Heart right ventricle (tissue), 16 donors: ENCODE measurements at regions not wholly inside any gene's neighbourhood (a gene's known extent, or its start where the extent isn't known, plus 50 kb on each side); places are given as distances from the start of the nearest gene placed in this dataset.

Experiments used
- ATAC-seq, 8 donors: fragments of 200-7000 bp; cut with Tn5 transposase; one replicate each; pipeline ENCODE4 v1.9.1; 2020; ENCODE audit warnings: mild to moderate bottlenecking in 8 of 8, moderate library complexity in 8 of 8, moderate number of reproducible peaks in 1 of 8
- DNase-seq, 2 donors: peaks; one replicate each; pipeline ENCODE4 v3.0.0-alpha.2; 2020
- H3K27ac ChIP-seq, 10 donors: fragments of 200-600 bp; sonication (generic) in 2 of 10; one replicate each; pipeline versions ENCODE4 v1.5.0 to v1.8.0; 2020 to 2022; ENCODE audit warnings: mild to moderate bottlenecking in 3 of 10
- H3K27me3 ChIP-seq, 7 donors: fragments of 200-600 bp; one replicate each; pipeline ENCODE4 v1.8.0; 2021 to 2022; ENCODE audit warnings: mild to moderate bottlenecking in 2 of 7
- H3K36me3 ChIP-seq, 9 donors: fragments of 200-600 bp; sonication (generic) in 1 of 9; one replicate each; pipeline versions ENCODE4 v1.5.0 to v1.8.0; 2020 to 2022; ENCODE audit warnings: mild to moderate bottlenecking in 2 of 9
- H3K4me1 ChIP-seq, 9 donors: fragments of 200-600 bp; sonication (generic) in 1 of 9; one replicate each; pipeline versions ENCODE4 v1.5.0 to v1.8.0; 2020 to 2022; ENCODE audit warnings: mild to moderate bottlenecking in 4 of 9
- H3K4me3 ChIP-seq, 10 donors: fragments of 200-600 bp; sonication (generic) in 2 of 10; one replicate each; pipeline versions ENCODE4 v1.5.0 to v1.8.0; 2020 to 2022; ENCODE audit warnings: mild to moderate bottlenecking in 7 of 10, moderate library complexity in 2 of 10
- H3K9me3 ChIP-seq, 11 donors: fragments of 200-600 bp in 10 of 11; sonication (generic) in 2 of 11; one replicate each; pipeline versions ENCODE4 v1.5.0 to v1.8.0; 2013 to 2022; ENCODE audit warnings: mild to moderate bottlenecking in 2 of 11, control low read depth in 1 of 11, moderate library complexity in 1 of 11
- WGBS, 2 donors: extraction: QIAGEN DNeasy Blood & Tissue Kit; methylation state at CpG; one replicate each; pipeline ENCODE4 v1.1.7; 2013; ENCODE audit warnings: inconsistent platforms in 1 of 2; 5-methylcytosine and 5-hydroxymethylcytosine counted together
- intact Hi-C, 10 donors: fragments of 100-400 bp; cut with DNase I; formaldehyde crosslinking; loops; one replicate each; pipeline versions ENCODE4 v1.11.1 to v1.14.2; 2022
- TF ChIP-seq, protein P1 (sequence below), 9 donors: fragments of 200-600 bp; sonication (generic) in 2 of 9; IDR thresholded peaks; one replicate each; pipeline versions ENCODE4 v1.5.0 to v1.8.0; 2021 to 2022; ENCODE audit warnings: antibody characterized with exemption in 9 of 9, mild to moderate bottlenecking in 5 of 9, moderate library complexity in 1 of 9
- donor health status: Arrhythmogenic right ventricular cardiomyopathy.
- donor health status: ischemic (EF 13 %, LVEDD 7.1; RV severe dilation, severe dysfunction).
- donor health status: healthy with polysubstance abuse.
- donor health status: DM: no; HTN: yes; CAD: no.
- donor health status: DM: no; HTN: no; CAD: no.
- donor health status: ischemic (EF 25% LVEDD 6.9; RV normal size, moderate dysfunction).
- donor health status: ischemic (EF 25% LVEDD 5.7; RV mildly dilated, moderate dysfunction).
- donor health status: healthy.
- donor health status: DM: yes; HTN: yes; CAD: no.
- donor health status: Ischemic cardiomyopathy.
- donor health status: ischemic (EF 35%, LVEDD 5.7; RV mildly dilated, moderate dysfunction).
- donor health status: nonischemic (EF 11% LVEDD 7.7; RV severe dilation, severe dysfunction).
- donor health status: DM: yes; HTN: yes; CAD: no.
- donor health status: PGD.
- donor health status: ischemic (EF 29% LVEDD 5.4; RV normal size, mild dysfunction).
- donor health status: nonischemic (EF 23%, LVEDD 6.1; RV moderate dilation, normal function).

DNA sequence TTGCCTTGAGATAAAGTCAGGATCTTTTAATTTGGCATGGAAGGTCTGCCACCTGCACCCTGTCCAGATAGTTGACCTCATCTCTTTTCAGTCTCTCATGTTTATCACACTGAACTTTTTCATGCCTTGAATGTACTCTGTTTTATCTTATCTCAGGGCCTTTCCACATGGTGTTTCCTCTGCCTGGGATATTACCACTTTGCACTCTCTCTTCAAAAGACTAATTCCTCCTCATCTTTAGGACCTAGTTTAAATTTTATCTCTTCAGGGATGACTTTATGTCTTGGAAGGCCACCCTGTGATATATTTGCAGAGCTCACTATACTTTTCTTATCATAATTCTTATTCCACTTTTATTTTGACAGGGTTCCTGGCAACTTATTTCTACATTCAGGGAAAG, 150.0 kb downstream of the DNAJB9 start:
- no peaks in the 10 kb centered on the region for H3K9me3 ChIP-seq
- no peak overlapping the region for H3K27ac ChIP-seq
- intact Hi-C loops: no loop called here
- TF ChIP-seq, protein P1, sequence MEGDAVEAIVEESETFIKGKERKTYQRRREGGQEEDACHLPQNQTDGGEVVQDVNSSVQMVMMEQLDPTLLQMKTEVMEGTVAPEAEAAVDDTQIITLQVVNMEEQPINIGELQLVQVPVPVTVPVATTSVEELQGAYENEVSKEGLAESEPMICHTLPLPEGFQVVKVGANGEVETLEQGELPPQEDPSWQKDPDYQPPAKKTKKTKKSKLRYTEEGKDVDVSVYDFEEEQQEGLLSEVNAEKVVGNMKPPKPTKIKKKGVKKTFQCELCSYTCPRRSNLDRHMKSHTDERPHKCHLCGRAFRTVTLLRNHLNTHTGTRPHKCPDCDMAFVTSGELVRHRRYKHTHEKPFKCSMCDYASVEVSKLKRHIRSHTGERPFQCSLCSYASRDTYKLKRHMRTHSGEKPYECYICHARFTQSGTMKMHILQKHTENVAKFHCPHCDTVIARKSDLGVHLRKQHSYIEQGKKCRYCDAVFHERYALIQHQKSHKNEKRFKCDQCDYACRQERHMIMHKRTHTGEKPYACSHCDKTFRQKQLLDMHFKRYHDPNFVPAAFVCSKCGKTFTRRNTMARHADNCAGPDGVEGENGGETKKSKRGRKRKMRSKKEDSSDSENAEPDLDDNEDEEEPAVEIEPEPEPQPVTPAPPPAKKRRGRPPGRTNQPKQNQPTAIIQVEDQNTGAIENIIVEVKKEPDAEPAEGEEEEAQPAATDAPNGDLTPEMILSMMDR (IDR thresholded peaks at IDR 0.05): no peak
- DNase-seq (no peak), ATAC-seq (no peak)
- H3K36me3 ChIP-seq: no peaks in the 10 kb centered on the region
- peaks cover 0 to 3% (median 0%) of the 10 kb centered on the region in 7 donors for H3K27me3 ChIP-seq
- H3K4me1 ChIP-seq: no peaks in the 10 kb centered on the region
- H3K4me3 ChIP-seq: no peak overlapping the region

DNA sequence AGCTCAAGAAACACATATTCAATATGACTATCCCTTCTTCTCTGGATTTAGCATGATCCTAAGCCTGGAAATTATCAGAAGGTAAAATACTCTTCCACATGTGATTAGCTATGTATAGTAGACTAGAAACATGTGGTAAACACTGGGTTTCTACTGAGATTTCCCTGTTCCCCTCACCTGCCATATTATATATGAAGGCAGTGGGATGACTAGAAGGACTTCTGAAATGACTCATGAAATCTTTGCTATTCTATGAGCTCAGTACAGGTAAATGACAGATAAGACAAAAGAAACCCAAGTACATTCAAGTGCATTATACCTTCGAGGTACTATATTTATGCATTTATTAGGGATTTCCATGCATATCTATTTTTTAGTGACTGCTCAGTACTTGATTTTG, 152.9 kb downstream of the DNAJB9 start:
- 63 to 97% methylated on average over 1 of the region's 1 CpG for WGBS, 2 donors
- Histone ChIP-seq H3K9me3 (no peaks in the 10 kb centered on the region), H3K36me3 (no peaks in the 10 kb centered on the region), H3K4me3 (no peak overlapping the region), H3K27ac (no peak overlapping the region), H3K4me1 (no peaks in the 10 kb centered on the region), H3K27me3 (no peaks in the 10 kb centered on the region)
- ATAC-seq (no peak), DNase-seq (no peak)
- intact Hi-C loops: no loop called here
- TF ChIP-seq, protein P1 (IDR thresholded peaks at IDR 0.05): no peak

DNA sequence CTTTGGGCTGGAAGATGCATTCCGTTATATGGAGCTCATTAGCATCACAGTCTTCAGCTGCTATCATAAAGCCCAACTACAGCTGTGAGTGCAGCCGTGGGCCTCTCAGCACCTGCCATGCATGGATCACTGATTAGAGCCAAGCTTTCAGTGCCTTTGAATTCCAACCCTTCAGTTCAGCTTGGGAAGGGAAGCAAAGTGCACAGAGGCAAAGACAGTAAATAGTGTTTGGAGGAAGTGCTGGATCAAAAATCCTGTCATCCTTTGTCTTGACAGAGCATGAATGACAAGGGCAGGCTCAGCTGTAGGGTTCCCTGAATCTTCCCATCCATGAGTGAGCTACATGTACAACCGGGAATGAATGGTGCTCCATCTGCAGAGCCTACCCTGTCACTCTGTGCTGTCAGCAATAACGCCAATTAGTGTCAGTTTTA, 153.7 kb downstream of the DNAJB9 start:
- Histone ChIP-seq H3K4me1 (no peaks in the 10 kb centered on the region), H3K4me3 (no peak overlapping the region), H3K36me3 (no peaks in the 10 kb centered on the region), H3K27ac (no peak overlapping the region), H3K9me3 (no peaks in the 10 kb centered on the region), H3K27me3 (no peaks in the 10 kb centered on the region)
- DNase-seq (no peak), ATAC-seq (no peak)
- 31 to 35% methylated on average over 4 of the region's 4 CpGs for WGBS, 2 donors
- TF ChIP-seq, protein P1 (IDR thresholded peaks at IDR 0.05): no peak
- intact Hi-C loops: no loop called here

DNA sequence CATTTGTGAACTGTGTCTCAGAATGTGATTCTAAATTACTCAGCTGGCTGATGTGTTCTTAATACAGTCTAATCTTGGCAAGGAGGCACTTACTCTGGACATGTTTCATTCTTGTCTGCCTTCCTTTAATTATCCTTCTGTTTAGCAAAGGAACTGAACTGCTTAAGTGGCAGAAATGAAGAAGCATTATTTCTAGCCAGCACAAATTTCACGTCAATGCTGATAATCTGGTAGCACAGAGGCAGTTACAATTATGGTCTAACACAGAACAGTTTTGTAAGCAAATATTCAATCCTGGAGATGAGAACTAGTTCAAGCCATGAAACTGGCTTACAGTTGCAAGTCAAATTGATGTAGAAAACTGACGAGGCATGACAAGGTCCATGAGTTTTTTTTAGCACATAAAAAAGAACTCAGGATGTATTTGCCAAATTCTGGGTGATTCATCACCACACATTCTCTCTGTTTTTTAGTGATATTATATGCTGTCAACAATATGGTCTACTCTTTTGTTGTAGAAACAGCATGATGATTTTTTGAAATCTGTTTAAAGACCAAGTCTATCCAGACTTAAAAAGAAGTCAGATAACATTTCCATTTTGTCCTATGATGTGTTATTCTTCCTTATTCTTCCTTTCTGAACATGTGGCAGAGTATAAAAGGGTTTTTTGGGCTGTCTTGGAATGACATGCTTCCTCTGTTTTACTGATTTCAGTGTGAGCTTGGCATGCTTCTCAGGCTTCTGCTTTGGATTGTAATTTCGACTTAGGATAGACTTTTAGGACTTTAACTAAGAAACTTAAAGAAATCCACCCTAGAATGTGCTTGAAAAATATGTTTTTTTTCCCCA, 154.8 kb downstream of the DNAJB9 start:
- TF ChIP-seq, protein P1 (IDR thresholded peaks at IDR 0.05): no peak
- Histone ChIP-seq H3K27ac (no peak overlapping the region), H3K36me3 (no peaks in the 10 kb centered on the region), H3K9me3 (no peaks in the 10 kb centered on the region), H3K4me3 (no peak overlapping the region), H3K27me3 (no peaks in the 10 kb centered on the region), H3K4me1 (no peaks in the 10 kb centered on the region)
- intact Hi-C loops: no loop called here
- WGBS, 2 donors: 35 to 37% methylated on average over 3 of the region's 3 CpGs
- DNase-seq: no peak
- ATAC-seq: peak in 1 of 8 donors; percentile 11
